Activated naive CD4-positive, alpha-beta T cell treated with anti-CD3 and anti-CD28 coated beads, Interleukin-2, amount 50 U/mL, for 72 hours (primary cell): ENCODE measurements at regions not wholly inside any gene's neighbourhood (a gene's known extent, or its start where the extent isn't known, plus 50 kb on each side); places are given as distances from the start of the nearest gene placed in this dataset.

Source experiments
- ATAC-seq, 2 donors: fragments of 150-1000 bp; cut with Tn5 transposase; 2 replicates each; pipeline ENCODE4 v1.10.0; 2021; ENCODE audit warnings: mild to moderate bottlenecking in 2 of 2, moderate library complexity in 2 of 2
- DNase-seq, 2 donors: peaks; one replicate each; pipeline ENCODE4 v3.0.0; 2021 to 2022; ENCODE audit warnings: low spot score in 2 of 2
- H3K27ac Mint-ChIP-seq, 2 donors: one replicate each; pipeline ENCODE4 v1.8.0; 2022; ENCODE audit warnings: mild to moderate bottlenecking in 2 of 2, mixed read lengths in 2 of 2
- H3K36me3 Mint-ChIP-seq, 2 donors: one replicate each; pipeline ENCODE4 v1.8.0; 2022; ENCODE audit warnings: mixed read lengths in 2 of 2
- H3K9me3 Mint-ChIP-seq, 2 donors: one replicate each; pipeline ENCODE4 v1.8.0; 2022; ENCODE audit warnings: mixed read lengths in 2 of 2

GRCh38 chr3:162802228-162802965 lies 1305.8 kb downstream of the OTOL1 start:
- Mint-ChIP-seq H3K36me3 (no peaks in the 10 kb centered on the region), H3K9me3 (peaks cover 0 to 16% of the 10 kb centered on the region in 2 donors), H3K27ac (no peak overlapping the region)
- DNase-seq: no peak
- no peak for ATAC-seq

- peaks cover 0 to 27% of the 10 kb centered on the region in 2 donors for H3K9me3 Mint-ChIP-seq
- no peaks in the 10 kb centered on the region for H3K36me3 Mint-ChIP-seq
- H3K27ac Mint-ChIP-seq: no peak overlapping the region
- DNase-seq: no peak
- ATAC-seq: no peak
Measured at GRCh38 chr3:162810776-162811175, 1314.2 kb downstream of the OTOL1 start.

GRCh38 chr3:162842549-162843216 lies 1346.1 kb downstream of the OTOL1 start:
- Mint-ChIP-seq H3K27ac (no peak overlapping the region), H3K36me3 (no peaks in the 10 kb centered on the region), H3K9me3 (peaks cover 0 to 6% of the 10 kb centered on the region in 2 donors)
- DNase-seq: no peak
- no peak for ATAC-seq

- ATAC-seq (no peak), DNase-seq (no peak)
- Mint-ChIP-seq H3K36me3 (no peaks in the 10 kb centered on the region), H3K9me3 (peaks cover 0 to 9% of the 10 kb centered on the region in 2 donors), H3K27ac (no peak overlapping the region)
Measured at GRCh38 chr3:162845918-162846317, 1349.3 kb downstream of the OTOL1 start.

GRCh38 chr3:162847511-162847910 lies 1350.9 kb downstream of the OTOL1 start:
- no peaks in the 10 kb centered on the region for H3K36me3 Mint-ChIP-seq
- DNase-seq (no peak), ATAC-seq (no peak)
- H3K27ac Mint-ChIP-seq: no peak overlapping the region
- peaks cover 0 to 12% of the 10 kb centered on the region in 2 donors for H3K9me3 Mint-ChIP-seq

- H3K27ac Mint-ChIP-seq: no peak overlapping the region
- DNase-seq (no peak), ATAC-seq (no peak)
Measured at GRCh38 chr3:162863579-162863978, 1367.0 kb downstream of the OTOL1 start.

GRCh38 chr3:162865466-162865865 lies 1368.9 kb downstream of the OTOL1 start:
- Mint-ChIP-seq H3K27ac (no peak overlapping the region), H3K9me3 (peaks cover 0 to 25% of the 10 kb centered on the region in 2 donors), H3K36me3 (peaks cover 0 to 14% of the 10 kb centered on the region in 2 donors)
- DNase-seq (no peak), ATAC-seq (no peak)

More at GRCh38 chr3:162863579-162863978, 1367.0 kb downstream of the OTOL1 start:
- peaks cover 0 to 4% of the 10 kb centered on the region in 2 donors for H3K36me3 Mint-ChIP-seq
- H3K9me3 Mint-ChIP-seq: peaks cover 0 to 19% of the 10 kb centered on the region in 2 donors

- Mint-ChIP-seq H3K27ac (no peak overlapping the region), H3K9me3 (peaks cover 0 to 8% of the 10 kb centered on the region in 2 donors), H3K36me3 (no peaks in the 10 kb centered on the region)
- DNase-seq (no peak), ATAC-seq (no peak)
Measured at GRCh38 chr3:162879021-162879562, 1382.5 kb downstream of the OTOL1 start.

- no peaks in the 10 kb centered on the region for H3K36me3 Mint-ChIP-seq
- no peak overlapping the region for H3K27ac Mint-ChIP-seq
- DNase-seq: no peak
- no peak for ATAC-seq
- H3K9me3 Mint-ChIP-seq: peaks cover 0 to 8% of the 10 kb centered on the region in 2 donors
Measured at GRCh38 chr3:162884373-162884772, 1387.8 kb downstream of the OTOL1 start.

GRCh38 chr3:162892921-162893793 lies 1396.5 kb downstream of the OTOL1 start:
- Mint-ChIP-seq H3K9me3 (peaks cover 0 to 4% of the 10 kb centered on the region in 2 donors), H3K36me3 (no peaks in the 10 kb centered on the region), H3K27ac (no peak overlapping the region)
- DNase-seq (no peak), ATAC-seq (no peak)

- ATAC-seq (no peak), DNase-seq (no peak)
- no peak overlapping the region for H3K27ac Mint-ChIP-seq
- H3K36me3 Mint-ChIP-seq: no peaks in the 10 kb centered on the region
- H3K9me3 Mint-ChIP-seq: peaks cover 0 to 12% of the 10 kb centered on the region in 2 donors
Measured at GRCh38 chr3:162897291-162897690, 1400.7 kb downstream of the OTOL1 start.

- no peaks in the 10 kb centered on the region for H3K36me3 Mint-ChIP-seq
- H3K9me3 Mint-ChIP-seq: peaks cover 4 to 22% of the 10 kb centered on the region in 2 donors
- DNase-seq (no peak), ATAC-seq (no peak)
- no peak overlapping the region for H3K27ac Mint-ChIP-seq
Measured at GRCh38 chr3:162932503-162932902, 1435.9 kb downstream of the OTOL1 start.

GRCh38 chr3:162933656-162934055 lies 1437.0 kb downstream of the OTOL1 start:
- no peak for DNase-seq
- no peak for ATAC-seq
- Mint-ChIP-seq H3K9me3 (peaks cover 4 to 22% of the 10 kb centered on the region in 2 donors), H3K27ac (no peak overlapping the region), H3K36me3 (no peaks in the 10 kb centered on the region)

- Mint-ChIP-seq H3K9me3 (peaks cover 17 to 22% of the 10 kb centered on the region in 2 donors), H3K27ac (no peak overlapping the region), H3K36me3 (no peaks in the 10 kb centered on the region)
- DNase-seq: no peak
- ATAC-seq: no peak
Measured at GRCh38 chr3:162936706-162937105, 1440.1 kb downstream of the OTOL1 start.

GRCh38 chr3:162938083-162938482 lies 1441.5 kb downstream of the OTOL1 start:
- no peak for DNase-seq
- ATAC-seq: no peak
- no peaks in the 10 kb centered on the region for H3K36me3 Mint-ChIP-seq
- peaks cover 18 to 22% of the 10 kb centered on the region in 2 donors for H3K9me3 Mint-ChIP-seq
- no peak overlapping the region for H3K27ac Mint-ChIP-seq

GRCh38 chr3:162945626-162946025 lies 1449.0 kb downstream of the OTOL1 start:
- peaks cover 15 to 21% of the 10 kb centered on the region in 2 donors for H3K9me3 Mint-ChIP-seq

GRCh38 chr3:162956711-162957110 lies 1460.1 kb downstream of the OTOL1 start:
- Mint-ChIP-seq H3K9me3 (peaks cover 4 to 20% of the 10 kb centered on the region in 2 donors), H3K36me3 (no peaks in the 10 kb centered on the region), H3K27ac (no peak overlapping the region)
- ATAC-seq (no peak), DNase-seq (no peak)

More at GRCh38 chr3:162945626-162946025, 1449.0 kb downstream of the OTOL1 start:
- no peaks in the 10 kb centered on the region for H3K36me3 Mint-ChIP-seq
- ATAC-seq: no peak
- DNase-seq: no peak
- no peak overlapping the region for H3K27ac Mint-ChIP-seq
